ENCODE measurements at regions not wholly inside any gene's neighbourhood (a gene's known extent, or its start where the extent isn't known, plus 50 kb on each side); places are given as distances from the start of the nearest gene placed in this dataset.
"Not testable (repeated sequence)": the region's sequence is repeated elsewhere in the genome, so short reads cannot be mapped to it uniquely, and the experiment has no call there.

GRCh38 chr5:82910491-82910890 is 166.7 kb downstream of the TMEM167A start:
- DNase-seq (ENCODE audit: low spot score), result no peak
- intact Hi-C loops (cut with DNase I), result no loop called here

- intact Hi-C loops (cut with DNase I), result no loop called here
- no peak for DNase-seq (ENCODE audit: low spot score)
Observed at GRCh38 chr5:82909771-82910170, 167.4 kb downstream of the TMEM167A start.

GRCh38 chr5:82905986-82906385 is 171.2 kb downstream of the TMEM167A start:
- intact Hi-C loops (cut with DNase I), result no loop called here
- DNase-seq (ENCODE audit: low spot score), result no peak

GRCh38 chr5:82901281-82901888 is 175.8 kb downstream of the TMEM167A start:
- intact Hi-C loops (cut with DNase I), result no loop called here
- no peak for DNase-seq (ENCODE audit: low spot score)

DNA sequence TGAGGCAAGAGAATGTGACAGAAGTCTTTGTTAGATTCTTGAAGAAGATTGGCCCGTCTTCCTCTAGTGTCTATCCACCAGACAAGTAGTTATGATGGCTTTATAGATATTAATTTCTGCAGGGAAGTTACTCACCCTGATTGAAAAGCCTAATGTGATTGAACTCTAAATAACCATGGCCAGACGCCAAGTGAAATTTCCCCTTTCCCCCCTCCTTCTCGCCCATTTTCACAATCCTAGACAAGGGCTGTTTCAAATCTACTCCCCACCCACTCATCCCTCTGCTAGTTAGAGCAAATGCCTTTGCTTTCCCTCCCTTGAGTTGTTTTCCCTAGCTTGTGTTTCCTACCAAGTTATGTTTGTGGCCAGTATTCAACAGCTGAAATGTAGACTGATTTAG is 182.5 kb downstream of the TMEM167A start:
- intact Hi-C loops (cut with DNase I), result no loop called here
- DNase-seq (ENCODE audit: low spot score), result no peak

DNA sequence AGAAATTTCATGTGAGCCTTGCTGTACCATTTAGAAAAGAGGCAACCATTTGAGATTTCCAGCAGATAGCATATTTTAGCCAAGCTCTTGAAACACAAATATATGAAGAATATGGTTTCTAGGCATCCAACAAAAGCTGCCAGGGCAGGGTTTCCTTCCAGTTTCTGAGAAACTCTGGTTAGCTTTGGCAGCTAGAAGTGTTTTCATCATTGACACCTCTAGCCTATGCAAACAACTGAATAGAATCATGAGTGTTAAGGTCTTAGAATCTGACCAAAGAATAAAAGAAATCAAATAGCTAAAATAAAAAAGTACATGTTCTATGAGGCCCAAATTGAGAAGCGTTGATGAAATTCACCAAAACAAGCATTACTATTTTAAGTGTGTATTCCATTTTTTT is 188.1 kb downstream of the TMEM167A start:
- intact Hi-C loops (cut with DNase I), result no loop called here
- no peak for DNase-seq (ENCODE audit: low spot score)

DNA sequence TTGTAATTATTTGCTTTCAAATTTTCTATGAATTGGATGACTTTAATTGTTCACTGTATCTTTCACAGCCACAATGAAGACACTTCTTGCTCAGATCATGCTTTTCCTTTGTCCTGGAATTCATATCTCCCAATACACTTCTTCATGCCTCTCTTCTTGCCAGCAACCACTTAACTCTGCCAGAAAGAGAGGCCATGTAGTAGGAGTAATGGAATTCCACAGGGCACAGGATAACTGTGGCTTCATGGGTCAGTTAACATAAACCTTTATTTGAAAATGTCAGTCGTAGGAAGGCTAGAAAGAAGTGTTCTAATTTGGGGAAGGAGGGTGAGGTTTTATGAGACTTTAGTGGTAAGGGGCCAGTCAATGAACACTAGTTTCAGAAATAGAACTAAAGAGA is 190.3 kb downstream of the TMEM167A start:
- DNase-seq (ENCODE audit: low spot score), result no peak
- intact Hi-C loops (cut with DNase I), result no loop called here

- intact Hi-C loops (cut with DNase I), result no loop called here
- DNase-seq (ENCODE audit: low spot score), result no peak
Observed at GRCh38 chr5:82885627-82886389, 191.4 kb downstream of the TMEM167A start.

DNA sequence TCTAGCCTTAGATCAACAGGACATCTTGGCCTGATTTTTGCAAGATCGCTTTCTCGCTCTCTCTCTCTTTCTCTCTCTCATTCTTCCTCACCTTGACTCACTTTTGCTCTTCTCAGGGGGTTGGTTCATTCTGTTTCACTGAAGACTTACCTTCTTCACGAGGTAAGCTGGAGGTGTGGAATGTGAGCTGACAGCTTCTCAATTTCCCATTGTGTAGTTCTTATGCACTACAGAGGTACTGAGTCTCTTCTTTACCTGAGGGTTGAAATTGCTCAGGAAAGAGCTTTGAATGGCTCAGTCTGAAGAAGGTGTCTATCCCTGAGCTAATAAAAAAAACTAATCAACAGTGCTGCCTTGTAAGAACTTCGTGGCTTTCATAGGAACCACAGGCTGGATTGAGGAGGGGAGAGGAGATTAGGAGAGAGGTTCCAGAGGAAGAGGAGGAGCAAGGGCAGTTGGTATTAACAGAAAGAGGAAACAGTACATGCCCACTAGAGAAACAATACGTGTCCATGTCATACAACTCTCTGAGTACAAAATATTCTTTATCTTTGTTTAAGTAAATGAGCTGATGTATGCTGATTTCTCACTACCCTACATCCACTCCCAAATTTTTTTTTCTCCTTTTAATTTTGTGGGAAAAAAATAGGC is 192.2 kb downstream of the TMEM167A start:
- intact Hi-C loops (cut with DNase I), result no loop called here
- DNase-seq (ENCODE audit: low spot score), result no peak

- no peak for DNase-seq (ENCODE audit: low spot score)
- intact Hi-C loops (cut with DNase I), result no loop called here
Observed at GRCh38 chr5:82882316-82882715, 194.9 kb downstream of the TMEM167A start.

GRCh38 chr5:82881571-82882174 is 195.5 kb downstream of the TMEM167A start:
- intact Hi-C loops (cut with DNase I), result no loop called here
- DNase-seq (ENCODE audit: low spot score), result no peak

DNA sequence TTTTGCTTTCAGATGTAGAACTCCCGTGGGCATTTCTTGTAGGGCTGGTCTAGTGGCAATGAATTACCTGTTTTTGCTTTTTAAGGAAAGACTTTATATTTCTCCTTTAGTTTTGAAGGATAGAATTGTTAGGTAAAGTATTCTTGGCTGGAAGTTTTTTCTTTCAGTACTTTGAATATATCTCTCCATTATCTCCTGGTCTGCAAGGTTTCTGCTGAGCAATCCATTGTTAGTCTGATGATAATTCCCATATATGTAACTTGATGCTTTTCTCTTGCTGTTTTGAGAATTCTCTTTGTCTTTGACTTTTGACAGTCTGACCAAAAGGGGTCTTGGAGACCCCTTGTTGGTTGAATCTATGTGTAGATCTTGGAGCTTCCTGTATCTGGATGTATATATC is 198.1 kb downstream of the TMEM167A start:
- no peak for DNase-seq (ENCODE audit: low spot score)
- intact Hi-C loops (cut with DNase I), result no loop called here

- DNase-seq (ENCODE audit: low spot score), result no peak
- intact Hi-C loops (cut with DNase I), result no loop called here
Observed at GRCh38 chr5:82873452-82873851, 203.7 kb downstream of the TMEM167A start.

GRCh38 chr5:82872321-82873288 is 204.6 kb downstream of the TMEM167A start:
- intact Hi-C loops (cut with DNase I); DNase-seq (ENCODE audit: low spot score): not testable (repeated sequence)

GRCh38 chr5:82865625-82866024 is 211.6 kb downstream of the TMEM167A start:
- intact Hi-C loops (cut with DNase I), result no loop called here
- DNase-seq (ENCODE audit: low spot score), result no peak

DNA sequence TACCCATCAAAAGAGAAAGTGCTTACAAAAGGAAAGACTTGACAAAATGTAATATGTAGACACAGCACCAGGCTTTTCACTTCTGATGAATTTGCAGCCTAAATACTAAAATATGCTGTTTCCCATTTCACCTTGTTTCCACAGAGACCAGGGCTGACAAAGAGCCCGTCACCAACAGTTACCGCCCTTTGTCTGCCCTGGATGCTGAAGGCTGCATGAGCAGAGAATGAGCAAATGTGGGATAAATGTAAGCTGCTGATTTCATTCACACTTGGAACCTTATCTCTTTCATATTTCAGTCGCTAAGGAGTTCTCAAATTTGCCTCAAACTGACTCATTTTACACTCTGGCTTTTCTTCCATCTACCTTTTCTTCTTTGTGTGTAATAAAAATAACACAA is 213.9 kb downstream of the TMEM167A start:
- intact Hi-C loops (cut with DNase I), result no loop called here
- no peak for DNase-seq (ENCODE audit: low spot score)

DNA sequence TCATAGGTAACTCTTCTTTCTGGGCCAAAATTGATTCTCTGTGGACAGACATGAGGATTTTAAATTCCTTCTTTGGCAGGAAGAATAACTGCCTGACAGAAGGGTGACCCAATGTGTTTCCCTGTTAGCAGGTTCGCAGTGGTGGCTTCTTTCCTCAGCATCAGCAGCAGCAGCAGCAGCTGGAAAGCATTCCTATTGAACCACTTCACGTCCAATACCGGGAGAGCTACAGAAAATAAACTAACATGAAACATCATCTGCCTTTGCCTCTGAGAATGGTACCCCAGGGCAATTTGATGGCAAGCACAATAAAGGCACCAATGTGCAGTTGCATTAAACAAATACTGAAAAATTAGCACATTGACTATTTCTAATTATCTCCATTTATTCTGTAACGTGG is 214.5 kb downstream of the TMEM167A start:
- no peak for DNase-seq (ENCODE audit: low spot score)
- intact Hi-C loops (cut with DNase I), result no loop called here

GRCh38 chr5:82862261-82862660 is 214.9 kb downstream of the TMEM167A start:
- intact Hi-C loops (cut with DNase I), result no loop called here
- DNase-seq (ENCODE audit: low spot score), result no peak

DNA sequence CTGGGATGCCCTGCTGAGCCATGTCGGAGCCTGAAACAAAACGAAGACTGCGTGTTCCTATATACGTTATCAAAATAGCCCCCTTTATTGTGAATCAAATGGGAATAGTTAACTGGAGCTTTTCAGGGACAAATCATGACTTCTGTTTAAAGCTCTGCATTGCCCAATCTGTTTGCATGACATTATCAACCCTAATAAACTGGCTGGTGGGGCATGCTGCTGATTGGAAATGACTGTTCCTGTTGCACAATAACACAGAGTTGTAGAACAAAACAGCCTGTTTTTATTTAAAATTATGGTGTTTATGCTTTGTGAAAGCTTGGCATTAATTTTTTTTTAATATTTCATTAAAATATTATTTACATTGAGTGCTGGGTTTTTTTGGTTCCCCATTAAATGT is 215.5 kb downstream of the TMEM167A start:
- no peak for DNase-seq (ENCODE audit: low spot score)
- intact Hi-C loops (cut with DNase I), result no loop called here
